ENCODE measurements at regions not wholly inside any gene's neighbourhood (a gene's known extent, or its start where the extent isn't known, plus 50 kb on each side); places are given as distances from the start of the nearest gene placed in this dataset.

- no peaks in the 10 kb centered on the region for H3K27me3 ChIP-seq (ENCODE audit: insufficient read depth, low read length, poor library complexity, severe bottlenecking)
- H3K4me3 ChIP-seq (ENCODE audit: low read length, poor library complexity, severe bottlenecking) = no peak overlapping the region
- H3K9ac ChIP-seq (ENCODE audit: low read depth, low read length, poor library complexity, severe bottlenecking) = no peak overlapping the region
- TF ChIP-seq EZH2phosphoT487 (IDR thresholded peaks at IDR 0.05; ENCODE audit: borderline replicate concordance) (no peak), CTCF (conservative IDR thresholded peaks at IDR 0.05; ENCODE audit: low read length) (no peak)
- no peaks in the 10 kb centered on the region for H3K79me2 ChIP-seq (ENCODE audit: insufficient read depth, low read length)
- no peaks in the 10 kb centered on the region for H3F3A ChIP-seq (ENCODE audit: low read depth)
- no peaks in the 10 kb centered on the region for H3K9me2 ChIP-seq (replicated peaks; ENCODE audit: low read depth, low read length)
- H3K36me3 ChIP-seq (ENCODE audit: insufficient read depth, low read length) = no peaks in the 10 kb centered on the region
- no peaks in the 10 kb centered on the region for H4K20me1 ChIP-seq (ENCODE audit: insufficient read depth, low read length, poor library complexity, severe bottlenecking)
- no peaks in the 10 kb centered on the region for H3K4me1 ChIP-seq (ENCODE audit: insufficient read depth, low read length, poor library complexity, severe bottlenecking)
- H3K4me2 ChIP-seq (ENCODE audit: low read depth, low read length, poor library complexity, severe bottlenecking) = no peak overlapping the region
- no peaks in the 10 kb centered on the region for H3K9me3 ChIP-seq (ENCODE audit: insufficient read depth, low read depth, low read length)
- no peak overlapping the region for H2AFZ ChIP-seq (ENCODE audit: low read length)
These were observed 233.5 kb upstream of the RBBP8 start for GRCh38 chr18:22699629-22700028.

- no peaks in the 10 kb centered on the region for H3F3A ChIP-seq (ENCODE audit: low read depth)
- H2AFZ ChIP-seq (ENCODE audit: low read length) = no peak overlapping the region
- TF ChIP-seq EZH2phosphoT487 (IDR thresholded peaks at IDR 0.05; ENCODE audit: borderline replicate concordance) (no peak), CTCF (conservative IDR thresholded peaks at IDR 0.05; ENCODE audit: low read length) (no peak)
- no peaks in the 10 kb centered on the region for H3K9me3 ChIP-seq (ENCODE audit: insufficient read depth, low read depth, low read length)
- no peak overlapping the region for H3K4me3 ChIP-seq (ENCODE audit: low read length, poor library complexity, severe bottlenecking)
- H3K27me3 ChIP-seq (ENCODE audit: insufficient read depth, low read length, poor library complexity, severe bottlenecking) = no peaks in the 10 kb centered on the region
- H3K36me3 ChIP-seq (ENCODE audit: insufficient read depth, low read length) = no peaks in the 10 kb centered on the region
- no peaks in the 10 kb centered on the region for H3K4me1 ChIP-seq (ENCODE audit: insufficient read depth, low read length, poor library complexity, severe bottlenecking)
- no peaks in the 10 kb centered on the region for H3K9me2 ChIP-seq (replicated peaks; ENCODE audit: low read depth, low read length)
- no peak overlapping the region for H3K4me2 ChIP-seq (ENCODE audit: low read depth, low read length, poor library complexity, severe bottlenecking)
- no peaks in the 10 kb centered on the region for H4K20me1 ChIP-seq (ENCODE audit: insufficient read depth, low read length, poor library complexity, severe bottlenecking)
- no peaks in the 10 kb centered on the region for H3K79me2 ChIP-seq (ENCODE audit: insufficient read depth, low read length)
- no peak overlapping the region for H3K9ac ChIP-seq (ENCODE audit: low read depth, low read length, poor library complexity, severe bottlenecking)
These were observed 232.2 kb upstream of the RBBP8 start for GRCh38 chr18:22700920-22701319.

GRCh38 chr18:22701326-22701725 lies 231.8 kb upstream of the RBBP8 start:
- H2AFZ ChIP-seq (ENCODE audit: low read length) = no peak overlapping the region
- H4K20me1 ChIP-seq (ENCODE audit: insufficient read depth, low read length, poor library complexity, severe bottlenecking) = no peaks in the 10 kb centered on the region
- no peaks in the 10 kb centered on the region for H3K36me3 ChIP-seq (ENCODE audit: insufficient read depth, low read length)
- H3K79me2 ChIP-seq (ENCODE audit: insufficient read depth, low read length) = no peaks in the 10 kb centered on the region
- no peak overlapping the region for H3K4me2 ChIP-seq (ENCODE audit: low read depth, low read length, poor library complexity, severe bottlenecking)
- no peak overlapping the region for H3K9ac ChIP-seq (ENCODE audit: low read depth, low read length, poor library complexity, severe bottlenecking)
- no peaks in the 10 kb centered on the region for H3F3A ChIP-seq (ENCODE audit: low read depth)
- H3K9me2 ChIP-seq (replicated peaks; ENCODE audit: low read depth, low read length) = no peaks in the 10 kb centered on the region
- H3K27me3 ChIP-seq (ENCODE audit: insufficient read depth, low read length, poor library complexity, severe bottlenecking) = no peaks in the 10 kb centered on the region
- TF ChIP-seq CTCF (conservative IDR thresholded peaks at IDR 0.05; ENCODE audit: low read length) (no peak), EZH2phosphoT487 (IDR thresholded peaks at IDR 0.05; ENCODE audit: borderline replicate concordance) (no peak)
- no peak overlapping the region for H3K4me3 ChIP-seq (ENCODE audit: low read length, poor library complexity, severe bottlenecking)
- H3K4me1 ChIP-seq (ENCODE audit: insufficient read depth, low read length, poor library complexity, severe bottlenecking) = no peaks in the 10 kb centered on the region
- no peaks in the 10 kb centered on the region for H3K9me3 ChIP-seq (ENCODE audit: insufficient read depth, low read depth, low read length)
